ENCODE measurements at regions not wholly inside any gene's neighbourhood (a gene's known extent, or its start where the extent isn't known, plus 50 kb on each side); places are given as distances from the start of the nearest gene placed in this dataset.

GRCh38 chr4:181176306-181176705 lies 1066.9 kb upstream of the TENM3 start (continued):
- TF ChIP-seq MAX (IDR thresholded peaks at IDR 0.05) = no peak
- TF ChIP-seq, protein P1, sequence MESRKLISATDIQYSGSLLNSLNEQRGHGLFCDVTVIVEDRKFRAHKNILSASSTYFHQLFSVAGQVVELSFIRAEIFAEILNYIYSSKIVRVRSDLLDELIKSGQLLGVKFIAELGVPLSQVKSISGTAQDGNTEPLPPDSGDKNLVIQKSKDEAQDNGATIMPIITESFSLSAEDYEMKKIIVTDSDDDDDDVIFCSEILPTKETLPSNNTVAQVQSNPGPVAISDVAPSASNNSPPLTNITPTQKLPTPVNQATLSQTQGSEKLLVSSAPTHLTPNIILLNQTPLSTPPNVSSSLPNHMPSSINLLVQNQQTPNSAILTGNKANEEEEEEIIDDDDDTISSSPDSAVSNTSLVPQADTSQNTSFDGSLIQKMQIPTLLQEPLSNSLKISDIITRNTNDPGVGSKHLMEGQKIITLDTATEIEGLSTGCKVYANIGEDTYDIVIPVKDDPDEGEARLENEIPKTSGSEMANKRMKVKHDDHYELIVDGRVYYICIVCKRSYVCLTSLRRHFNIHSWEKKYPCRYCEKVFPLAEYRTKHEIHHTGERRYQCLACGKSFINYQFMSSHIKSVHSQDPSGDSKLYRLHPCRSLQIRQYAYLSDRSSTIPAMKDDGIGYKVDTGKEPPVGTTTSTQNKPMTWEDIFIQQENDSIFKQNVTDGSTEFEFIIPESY (IDR thresholded peaks at IDR 0.05; ENCODE audit: extremely low read depth, insufficient replicate concordance, low read length) = no peak

DNA sequence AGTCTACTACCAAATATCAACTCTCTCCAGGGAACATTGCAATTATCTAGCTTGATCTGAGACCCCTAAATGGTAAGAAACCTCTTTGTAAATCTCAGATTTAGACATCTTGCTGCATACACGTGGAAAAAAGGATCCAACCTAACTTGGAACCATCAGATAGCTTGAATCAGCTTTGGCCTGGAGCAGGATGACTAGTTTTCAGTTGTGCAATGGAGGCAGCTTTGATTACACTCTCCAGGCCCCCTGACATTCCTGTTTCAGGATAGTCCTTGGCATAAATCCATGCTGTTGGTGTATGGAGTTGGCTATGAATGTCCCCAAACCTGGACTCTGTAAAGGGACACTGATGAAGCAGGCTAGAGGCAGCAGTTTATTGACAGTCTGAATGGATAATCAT lies 1061.9 kb upstream of the TENM3 start:
- Histone ChIP-seq H3K4me3 (replicated peaks in 1 of 2; ENCODE audit: low read depth in 1 of 2, low read length in 2 of 2) (no peak overlapping the region), H3K36me3 (ENCODE audit: control insufficient read depth in 1 of 2, insufficient read depth in 2 of 2, low read length in 2 of 2) (no peaks in the 10 kb centered on the region), H3K4me2 (ENCODE audit: low read length) (no peak overlapping the region), H3K9ac (ENCODE audit: low read length) (no peak overlapping the region), H3K4me1 (ENCODE audit: control insufficient read depth in 1 of 2, insufficient read depth in 2 of 2, low read length in 2 of 2) (no peaks in the 10 kb centered on the region), H3K9me3 (ENCODE audit: control insufficient read depth in 1 of 2, insufficient read depth in 1 of 2, low read depth in 1 of 2, low read length in 2 of 2) (no peaks in the 10 kb centered on the region), H3K27ac (ENCODE audit: low read depth, low read length) (no peak overlapping the region), H3K79me2 (ENCODE audit: insufficient read depth, low read length) (no peaks in the 10 kb centered on the region), H4K20me1 (ENCODE audit: insufficient read depth) (no peaks in the 10 kb centered on the region), H3K27me3 (ENCODE audit: insufficient read depth, low read length) (0 out of 2 replicates have a peak, but pooled peaks cover 6% of the 10 kb centered on the region), H3K9me2 (ENCODE audit: insufficient read depth) (no peaks in the 10 kb centered on the region), H2AFZ (ENCODE audit: low read depth, low read length, poor library complexity, severe bottlenecking) (no peak overlapping the region)
- BruUV-seq (replicated peaks) = no TSS peak
- TF ChIP-seq EGR1 (IDR thresholded peaks at IDR 0.05; ENCODE audit: low read depth) (no peak), FOSL1 (IDR thresholded peaks at IDR 0.05; ENCODE audit: low read depth) (no peak)
- CTCF ChIA-PET = no interaction called here
- ATAC-seq (no peak), DNase-seq (ENCODE audit: low read depth, low spot score) (no peak)
- POLR2A ChIA-PET = no interaction called here
- RAD21 ChIA-PET (ENCODE audit: low non-redundant PET in 1 of 2, low total read pairs in 2 of 2, uncharacterized antibody in 2 of 2, unreplicated experiment in 2 of 2) = no interaction called here
- intact Hi-C loops (cut with micrococcal nuclease) = no loop called here

- H3K4me2 ChIP-seq (ENCODE audit: low read length) = no peak overlapping the region
- ChIA-PET CTCF (no interaction called here), POLR2A (no interaction called here), RAD21 (ENCODE audit: low non-redundant PET in 1 of 2, low total read pairs in 2 of 2, uncharacterized antibody in 2 of 2, unreplicated experiment in 2 of 2) (no interaction called here)
- no peaks in the 10 kb centered on the region for H3K36me3 ChIP-seq (ENCODE audit: control insufficient read depth in 1 of 2, insufficient read depth in 2 of 2, low read length in 2 of 2)
- no peaks in the 10 kb centered on the region for H3K79me2 ChIP-seq (ENCODE audit: insufficient read depth, low read length)
- H3K4me3 ChIP-seq (replicated peaks in 1 of 2; ENCODE audit: low read depth in 1 of 2, low read length in 2 of 2) = no peak overlapping the region
- H2AFZ ChIP-seq (ENCODE audit: low read depth, low read length, poor library complexity, severe bottlenecking) = no peak overlapping the region
- H3K9ac ChIP-seq (ENCODE audit: low read length) = no peak overlapping the region
- no TSS peak for BruUV-seq (replicated peaks)
- intact Hi-C loops (cut with micrococcal nuclease) = no loop called here
- H4K20me1 ChIP-seq (ENCODE audit: insufficient read depth) = no peaks in the 10 kb centered on the region
- no peak for DNase-seq (ENCODE audit: low read depth, low spot score)
- H3K27me3 ChIP-seq (ENCODE audit: insufficient read depth, low read length) = no peaks in the 10 kb centered on the region
- H3K9me2 ChIP-seq (ENCODE audit: insufficient read depth) = no peaks in the 10 kb centered on the region
- no peak for ATAC-seq
- no peak overlapping the region for H3K27ac ChIP-seq (ENCODE audit: low read depth, low read length)
- no peaks in the 10 kb centered on the region for H3K4me1 ChIP-seq (ENCODE audit: control insufficient read depth in 1 of 2, insufficient read depth in 2 of 2, low read length in 2 of 2)
- H3K9me3 ChIP-seq (ENCODE audit: control insufficient read depth in 1 of 2, insufficient read depth in 1 of 2, low read depth in 1 of 2, low read length in 2 of 2) = no peaks in the 10 kb centered on the region
- no peak for TF ChIP-seq JUND (IDR thresholded peaks at IDR 0.05)
- TF ChIP-seq TCF7L2 (IDR thresholded peaks at IDR 0.05; ENCODE audit: borderline replicate concordance, extremely low read depth, insufficient read depth, insufficient read length) = no peak
- TF ChIP-seq EGR1 (IDR thresholded peaks at IDR 0.05; ENCODE audit: low read depth) = no peak
- TF ChIP-seq, protein P2, sequence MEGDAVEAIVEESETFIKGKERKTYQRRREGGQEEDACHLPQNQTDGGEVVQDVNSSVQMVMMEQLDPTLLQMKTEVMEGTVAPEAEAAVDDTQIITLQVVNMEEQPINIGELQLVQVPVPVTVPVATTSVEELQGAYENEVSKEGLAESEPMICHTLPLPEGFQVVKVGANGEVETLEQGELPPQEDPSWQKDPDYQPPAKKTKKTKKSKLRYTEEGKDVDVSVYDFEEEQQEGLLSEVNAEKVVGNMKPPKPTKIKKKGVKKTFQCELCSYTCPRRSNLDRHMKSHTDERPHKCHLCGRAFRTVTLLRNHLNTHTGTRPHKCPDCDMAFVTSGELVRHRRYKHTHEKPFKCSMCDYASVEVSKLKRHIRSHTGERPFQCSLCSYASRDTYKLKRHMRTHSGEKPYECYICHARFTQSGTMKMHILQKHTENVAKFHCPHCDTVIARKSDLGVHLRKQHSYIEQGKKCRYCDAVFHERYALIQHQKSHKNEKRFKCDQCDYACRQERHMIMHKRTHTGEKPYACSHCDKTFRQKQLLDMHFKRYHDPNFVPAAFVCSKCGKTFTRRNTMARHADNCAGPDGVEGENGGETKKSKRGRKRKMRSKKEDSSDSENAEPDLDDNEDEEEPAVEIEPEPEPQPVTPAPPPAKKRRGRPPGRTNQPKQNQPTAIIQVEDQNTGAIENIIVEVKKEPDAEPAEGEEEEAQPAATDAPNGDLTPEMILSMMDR (IDR thresholded peaks at IDR 0.05 in 2 of 3, conservative IDR thresholded peaks at IDR 0.05 in 1 of 3; ENCODE audit: borderline replicate concordance in 1 of 3, insufficient read depth in 1 of 3, low read depth in 2 of 3, low read length in 2 of 3) = no peak
- TF ChIP-seq SRF (IDR thresholded peaks at IDR 0.05; ENCODE audit: low read depth) = no peak
- no peak for TF ChIP-seq YY1 (IDR thresholded peaks at IDR 0.05; ENCODE audit: extremely low read depth, insufficient replicate concordance, low read depth, low read length)
- TF ChIP-seq, protein P3, sequence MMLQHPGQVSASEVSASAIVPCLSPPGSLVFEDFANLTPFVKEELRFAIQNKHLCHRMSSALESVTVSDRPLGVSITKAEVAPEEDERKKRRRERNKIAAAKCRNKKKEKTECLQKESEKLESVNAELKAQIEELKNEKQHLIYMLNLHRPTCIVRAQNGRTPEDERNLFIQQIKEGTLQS (IDR thresholded peaks at IDR 0.05) = no peak
- TF ChIP-seq EZH2phosphoT487 (IDR thresholded peaks at IDR 0.05; ENCODE audit: borderline replicate concordance) = no peak
- TF ChIP-seq, protein P1 (IDR thresholded peaks at IDR 0.05; ENCODE audit: extremely low read depth, insufficient replicate concordance, low read length) = no peak
- no peak for TF ChIP-seq CBX3 (IDR thresholded peaks at IDR 0.05; ENCODE audit: low read depth)
Measured at GRCh38 chr4:181189751-181190150, 1053.5 kb upstream of the TENM3 start.

All from HCT116 (cell line).